ENCODE measurements at regions not wholly inside any gene's neighbourhood (a gene's known extent, or its start where the extent isn't known, plus 50 kb on each side); places are given as distances from the start of the nearest gene placed in this dataset.

GRCh38 chr12:65525491-65526141 is 247.1 kb downstream of the MSRB3 start:
- TF ChIP-seq, protein P1, sequence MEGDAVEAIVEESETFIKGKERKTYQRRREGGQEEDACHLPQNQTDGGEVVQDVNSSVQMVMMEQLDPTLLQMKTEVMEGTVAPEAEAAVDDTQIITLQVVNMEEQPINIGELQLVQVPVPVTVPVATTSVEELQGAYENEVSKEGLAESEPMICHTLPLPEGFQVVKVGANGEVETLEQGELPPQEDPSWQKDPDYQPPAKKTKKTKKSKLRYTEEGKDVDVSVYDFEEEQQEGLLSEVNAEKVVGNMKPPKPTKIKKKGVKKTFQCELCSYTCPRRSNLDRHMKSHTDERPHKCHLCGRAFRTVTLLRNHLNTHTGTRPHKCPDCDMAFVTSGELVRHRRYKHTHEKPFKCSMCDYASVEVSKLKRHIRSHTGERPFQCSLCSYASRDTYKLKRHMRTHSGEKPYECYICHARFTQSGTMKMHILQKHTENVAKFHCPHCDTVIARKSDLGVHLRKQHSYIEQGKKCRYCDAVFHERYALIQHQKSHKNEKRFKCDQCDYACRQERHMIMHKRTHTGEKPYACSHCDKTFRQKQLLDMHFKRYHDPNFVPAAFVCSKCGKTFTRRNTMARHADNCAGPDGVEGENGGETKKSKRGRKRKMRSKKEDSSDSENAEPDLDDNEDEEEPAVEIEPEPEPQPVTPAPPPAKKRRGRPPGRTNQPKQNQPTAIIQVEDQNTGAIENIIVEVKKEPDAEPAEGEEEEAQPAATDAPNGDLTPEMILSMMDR (IDR thresholded peaks at IDR 0.05), result no peak
- H3K27ac ChIP-seq, result no peak overlapping the region
- no peaks in the 10 kb centered on the region for H3K36me3 ChIP-seq
- intact Hi-C loops (cut with DNase I), result no loop called here
- no peaks in the 10 kb centered on the region for H3K27me3 ChIP-seq
- no peaks in the 10 kb centered on the region for H3K4me1 ChIP-seq
- no peak for DNase-seq (ENCODE audit: low spot score in 2 of 2)
- no peaks in the 10 kb centered on the region for H3K9me3 ChIP-seq
- no peak overlapping the region for H3K4me3 ChIP-seq

DNA sequence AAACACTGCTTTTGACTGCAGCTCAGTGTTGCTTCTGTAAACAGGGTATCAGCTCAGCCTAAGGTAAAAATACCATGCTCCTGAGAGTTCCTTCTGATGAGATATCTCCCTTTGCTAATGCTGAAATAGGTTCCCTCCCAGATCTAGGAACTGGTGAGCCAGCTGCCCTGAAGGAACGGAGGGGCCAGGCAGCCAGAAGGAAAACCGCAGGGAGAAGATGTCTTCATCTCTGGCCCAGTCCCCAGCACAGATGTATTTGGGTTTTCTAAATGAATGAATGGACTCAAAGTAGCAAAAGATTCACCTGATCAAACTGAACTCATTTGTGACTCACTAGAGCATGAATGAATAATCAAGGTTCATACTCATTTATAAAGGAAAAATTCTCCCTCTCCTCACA is 247.8 kb downstream of the MSRB3 start:
- no peak overlapping the region for H3K27ac ChIP-seq
- H3K27me3 ChIP-seq, result no peaks in the 10 kb centered on the region
- intact Hi-C loops (cut with DNase I), result no loop called here
- no peaks in the 10 kb centered on the region for H3K4me1 ChIP-seq
- H3K9me3 ChIP-seq, result no peaks in the 10 kb centered on the region
- H3K4me3 ChIP-seq, result no peak overlapping the region
- TF ChIP-seq, protein P1 (IDR thresholded peaks at IDR 0.05), result no peak
- no peaks in the 10 kb centered on the region for H3K36me3 ChIP-seq
- DNase-seq (ENCODE audit: low spot score in 2 of 2), result no peak

- Histone ChIP-seq H3K4me1 (peaks cover 0 to 2% of the 10 kb centered on the region in 2 donors), H3K27ac (no peak overlapping the region), H3K4me3 (no peak overlapping the region), H3K9me3 (no peaks in the 10 kb centered on the region), H3K27me3 (no peaks in the 10 kb centered on the region), H3K36me3 (no peaks in the 10 kb centered on the region)
- DNase-seq (ENCODE audit: low spot score in 2 of 2), result no peak
- intact Hi-C loops (cut with DNase I), result no loop called here
- TF ChIP-seq, protein P1 (IDR thresholded peaks at IDR 0.05), result no peak
These were observed 249.6 kb downstream of the MSRB3 start for GRCh38 chr12:65528127-65528526.

DNA sequence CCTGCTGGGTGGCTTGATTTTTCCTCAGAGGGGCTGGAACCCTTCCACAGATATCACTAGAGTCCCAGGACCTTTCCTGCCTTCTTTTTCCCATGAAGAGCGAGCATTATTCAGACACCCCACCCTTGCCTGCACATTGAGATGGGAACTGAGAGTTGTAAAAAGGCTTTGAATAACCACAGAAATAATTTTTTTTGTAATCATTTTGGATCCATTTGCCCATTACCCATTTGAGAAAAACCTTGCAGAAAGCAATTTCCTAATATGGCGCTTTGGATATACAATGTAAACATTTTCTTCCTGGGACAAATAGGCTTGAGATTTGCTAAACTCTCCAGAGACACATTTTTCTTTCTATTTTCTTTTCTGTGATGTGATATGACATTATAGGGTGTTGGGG is 250.6 kb downstream of the MSRB3 start:
- no peak for DNase-seq (ENCODE audit: low spot score in 2 of 2)
- no peaks in the 10 kb centered on the region for H3K9me3 ChIP-seq
- no peak overlapping the region for H3K4me3 ChIP-seq
- H3K36me3 ChIP-seq, result no peaks in the 10 kb centered on the region
- TF ChIP-seq, protein P1 (IDR thresholded peaks at IDR 0.05), result no peak
- no peaks in the 10 kb centered on the region for H3K27me3 ChIP-seq
- peaks cover 0 to 3% of the 10 kb centered on the region in 2 donors for H3K4me1 ChIP-seq
- intact Hi-C loops (cut with DNase I), result no loop called here
- no peak overlapping the region for H3K27ac ChIP-seq

GRCh38 chr12:65529771-65530435 is 251.4 kb downstream of the MSRB3 start:
- Histone ChIP-seq H3K27me3 (no peaks in the 10 kb centered on the region), H3K27ac (no peak overlapping the region), H3K9me3 (no peaks in the 10 kb centered on the region), H3K36me3 (no peaks in the 10 kb centered on the region), H3K4me3 (no peak overlapping the region), H3K4me1 (peaks cover 0 to 3% of the 10 kb centered on the region in 2 donors)
- TF ChIP-seq, protein P1 (IDR thresholded peaks at IDR 0.05), result no peak
- intact Hi-C loops (cut with DNase I), result loop anchor here (10.0 kb wide), 1 partner anchor 775 kb away; the partner anchor contains the start of gene GNS
- DNase-seq (ENCODE audit: low spot score in 2 of 2), result no peak
